Pancreas (tissue), 10 donors: ENCODE measurements at regions not wholly inside any gene's neighbourhood (a gene's known extent, or its start where the extent isn't known, plus 50 kb on each side); places are given as distances from the start of the nearest gene placed in this dataset.

Experiments used
- ATAC-seq, 4 donors: fragments of 200-7000 bp; cut with Tn5 transposase; one replicate each; pipeline versions ENCODE4 v1.8.0 to v1.9.1; 2020; ENCODE audit warnings: mild to moderate bottlenecking in 4 of 4, moderate library complexity in 4 of 4
- DNase-seq, 6 donors: peaks; one replicate each; pipeline ENCODE4 v3.0.0-alpha.2; 2020
- FAIRE-seq: peaks from 2 replicates; lab custom pipeline; 2012; peaks lifted over from hg19 to GRCh38; lab: Jason Lieb, UNC
- H3K27ac ChIP-seq, 4 donors: fragments of 200-600 bp; sonication (generic); 1 replicate in 3 of 4; 2 replicates in 1 of 4; pipeline versions ENCODE4 v1.5.0 to v1.8.0; 2020
- H3K27me3 ChIP-seq, 4 donors: fragments of 200-600 bp; one replicate each; pipeline ENCODE4 v1.8.0; 2021
- H3K36me3 ChIP-seq, 3 donors: fragments of 200-600 bp; sonication (generic) in 1 of 3; one replicate each; pipeline versions ENCODE4 v1.5.0 to v1.8.0; 2020 to 2021
- H3K4me1 ChIP-seq, 3 donors: fragments of 200-600 bp; one replicate each; pipeline ENCODE4 v1.8.0; 2021
- H3K4me3 ChIP-seq, 4 donors: fragments of 200-600 bp; sonication (generic) in 2 of 4; one replicate each; pipeline versions ENCODE4 v1.5.0 to v1.8.0; 2020 to 2021
- H3K9me3 ChIP-seq, 4 donors: fragments of 200-600 bp; one replicate each; pipeline ENCODE4 v1.8.0; 2021
- WGBS, 2 donors: extraction: QIAGEN DNeasy Blood & Tissue Kit; methylation state at CpG; one replicate each; pipeline ENCODE4 v1.1.7; 2013; 5-methylcytosine and 5-hydroxymethylcytosine counted together
- intact Hi-C, 3 donors: fragments of 100-400 bp; cut with DNase I; formaldehyde crosslinking; loops; one replicate each; pipeline versions ENCODE4 v1.11.1 to v1.14.2; 2022
- TF ChIP-seq, protein P1 (sequence below), 4 donors: fragments of 200-600 bp; sonication (generic) in 3 of 4; IDR thresholded peaks; one replicate each; pipeline versions ENCODE4 v1.5.0 to v1.8.0; 2021; ENCODE audit warnings: antibody characterized with exemption in 4 of 4
- donor health status: healthy with polysubstance abuse.
- donor health status: DM: no; HTN: no; CAD: no; lungs with moderate emphysema.
- donor health status: DM: no; HTN: no; CAD: no.
- donor health status: control.
- donor health status: control.
- donor health status: Bipolar disorder and iron deficiency.
- donor health status: DM: yes; HTN: yes; CAD: no.
- donor health status: DM: no; HTN: no; CAD: no.
- donor health status: DM: no; HTN: no; CAD: no.
- donor health status: DM: yes; HTN: yes; CAD: no.

DNA sequence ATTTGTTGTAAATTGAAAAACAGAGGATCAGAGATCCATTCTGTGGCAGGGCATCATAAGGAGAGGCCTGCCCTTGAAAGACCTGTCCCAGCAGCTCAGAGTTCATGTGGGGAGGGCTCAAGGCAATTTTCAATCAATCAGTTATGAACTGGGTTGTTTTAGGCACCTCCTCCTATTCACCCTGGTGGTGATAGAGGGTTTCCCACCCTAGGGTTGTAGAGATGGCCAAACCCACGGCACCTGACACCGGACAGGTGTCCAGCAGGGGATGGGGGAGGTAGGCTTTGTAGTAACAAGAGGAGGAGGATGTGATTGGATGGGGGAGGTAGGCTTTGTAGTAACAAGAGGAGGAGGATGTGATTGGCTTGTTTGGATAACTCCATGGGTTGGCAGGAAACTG, 205.7 kb downstream of the SOCS6 start:
- FAIRE-seq = no peak
- Histone ChIP-seq H3K27me3 (no peaks in the 10 kb centered on the region), H3K36me3 (no peaks in the 10 kb centered on the region), H3K27ac (no peak overlapping the region), H3K9me3 (no peaks in the 10 kb centered on the region), H3K4me1 (peaks cover 0 to 3% (median 0%) of the 10 kb centered on the region in 3 donors), H3K4me3 (no peak overlapping the region)
- no peak for ATAC-seq
- intact Hi-C loops = no loop called here
- 84 to 90% methylated on average over 2 of the region's 2 CpGs for WGBS, 2 donors
- no peak for DNase-seq
- TF ChIP-seq, protein P1, sequence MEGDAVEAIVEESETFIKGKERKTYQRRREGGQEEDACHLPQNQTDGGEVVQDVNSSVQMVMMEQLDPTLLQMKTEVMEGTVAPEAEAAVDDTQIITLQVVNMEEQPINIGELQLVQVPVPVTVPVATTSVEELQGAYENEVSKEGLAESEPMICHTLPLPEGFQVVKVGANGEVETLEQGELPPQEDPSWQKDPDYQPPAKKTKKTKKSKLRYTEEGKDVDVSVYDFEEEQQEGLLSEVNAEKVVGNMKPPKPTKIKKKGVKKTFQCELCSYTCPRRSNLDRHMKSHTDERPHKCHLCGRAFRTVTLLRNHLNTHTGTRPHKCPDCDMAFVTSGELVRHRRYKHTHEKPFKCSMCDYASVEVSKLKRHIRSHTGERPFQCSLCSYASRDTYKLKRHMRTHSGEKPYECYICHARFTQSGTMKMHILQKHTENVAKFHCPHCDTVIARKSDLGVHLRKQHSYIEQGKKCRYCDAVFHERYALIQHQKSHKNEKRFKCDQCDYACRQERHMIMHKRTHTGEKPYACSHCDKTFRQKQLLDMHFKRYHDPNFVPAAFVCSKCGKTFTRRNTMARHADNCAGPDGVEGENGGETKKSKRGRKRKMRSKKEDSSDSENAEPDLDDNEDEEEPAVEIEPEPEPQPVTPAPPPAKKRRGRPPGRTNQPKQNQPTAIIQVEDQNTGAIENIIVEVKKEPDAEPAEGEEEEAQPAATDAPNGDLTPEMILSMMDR (IDR thresholded peaks at IDR 0.05) = no peak

DNA sequence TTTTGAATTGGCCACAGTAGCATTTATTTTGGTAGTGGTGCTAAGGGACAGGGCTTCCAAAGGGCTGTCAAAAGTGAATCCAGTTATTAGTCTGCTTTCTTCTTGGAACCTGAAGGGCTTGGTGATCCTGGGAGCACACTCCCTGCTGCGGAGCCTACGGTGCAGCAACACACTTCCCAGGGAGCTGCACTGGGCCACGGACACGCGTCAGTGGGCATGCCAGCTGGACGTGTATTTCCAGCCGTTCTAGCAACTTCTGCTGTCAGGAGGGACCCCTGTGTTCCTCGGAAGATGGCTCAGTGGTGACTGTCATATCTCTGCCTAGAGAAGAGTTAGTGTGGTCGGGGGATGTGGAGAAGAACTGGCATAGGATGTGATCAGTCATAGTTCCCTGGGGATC, 204.6 kb downstream of the SOCS6 start:
- intact Hi-C loops = no loop called here
- Histone ChIP-seq H3K9me3 (no peaks in the 10 kb centered on the region), H3K4me3 (no peak overlapping the region), H3K36me3 (no peaks in the 10 kb centered on the region), H3K27me3 (no peaks in the 10 kb centered on the region), H3K4me1 (peaks cover 0 to 3% (median 0%) of the 10 kb centered on the region in 3 donors), H3K27ac (no peak overlapping the region)
- FAIRE-seq (no peak), ATAC-seq (no peak), DNase-seq (no peak)
- 62 to 74% methylated on average over 9 of the region's 9 CpGs for WGBS, 2 donors
- TF ChIP-seq, protein P1 (IDR thresholded peaks at IDR 0.05) = no peak

DNA sequence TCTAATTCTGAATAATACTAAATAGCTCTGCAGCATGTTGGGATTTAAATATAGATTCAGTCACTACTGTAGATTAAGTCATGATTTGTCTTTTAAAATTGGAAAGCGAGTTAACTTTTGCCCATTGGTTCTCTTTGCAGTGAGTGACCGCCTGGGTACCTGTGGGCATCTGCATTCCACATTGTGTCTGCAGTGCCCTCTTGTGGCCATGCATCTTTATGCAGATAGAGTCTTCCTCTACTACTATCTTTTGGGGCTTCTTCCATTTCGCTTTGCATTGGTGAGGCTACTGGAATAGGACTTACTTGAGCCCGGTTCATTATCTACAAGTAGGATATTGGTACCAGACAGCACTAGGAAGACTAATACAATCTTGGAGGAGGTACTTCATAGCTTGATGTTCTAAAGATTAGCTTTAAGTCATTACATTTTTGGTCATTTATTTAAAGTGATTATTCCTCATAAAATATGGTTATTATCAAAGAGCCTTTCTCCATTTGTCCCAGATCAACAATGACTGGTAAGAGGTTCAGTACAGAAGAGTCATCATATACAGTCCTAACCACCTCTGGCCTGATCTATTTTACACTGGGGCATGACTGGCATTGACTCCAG, 203.0 kb downstream of the SOCS6 start:
- H3K36me3 ChIP-seq = no peaks in the 10 kb centered on the region
- H3K27ac ChIP-seq = no peak overlapping the region
- DNase-seq (peak in 4 of 6 donors; percentile 6 to 46 (median 30)), FAIRE-seq (no peak), ATAC-seq (peak; percentile 69 to 90 (median 86))
- H3K9me3 ChIP-seq = no peaks in the 10 kb centered on the region
- peaks cover 0 to 3% (median 0%) of the 10 kb centered on the region in 3 donors for H3K4me1 ChIP-seq
- H3K27me3 ChIP-seq = no peaks in the 10 kb centered on the region
- 37 to 48% methylated on average over 4 of the region's 4 CpGs for WGBS, 2 donors
- intact Hi-C loops = no loop called here
- H3K4me3 ChIP-seq = no peak overlapping the region
- TF ChIP-seq, protein P1 (IDR thresholded peaks at IDR 0.05) = peak; percentile 42 to 75 (median 61)

DNA sequence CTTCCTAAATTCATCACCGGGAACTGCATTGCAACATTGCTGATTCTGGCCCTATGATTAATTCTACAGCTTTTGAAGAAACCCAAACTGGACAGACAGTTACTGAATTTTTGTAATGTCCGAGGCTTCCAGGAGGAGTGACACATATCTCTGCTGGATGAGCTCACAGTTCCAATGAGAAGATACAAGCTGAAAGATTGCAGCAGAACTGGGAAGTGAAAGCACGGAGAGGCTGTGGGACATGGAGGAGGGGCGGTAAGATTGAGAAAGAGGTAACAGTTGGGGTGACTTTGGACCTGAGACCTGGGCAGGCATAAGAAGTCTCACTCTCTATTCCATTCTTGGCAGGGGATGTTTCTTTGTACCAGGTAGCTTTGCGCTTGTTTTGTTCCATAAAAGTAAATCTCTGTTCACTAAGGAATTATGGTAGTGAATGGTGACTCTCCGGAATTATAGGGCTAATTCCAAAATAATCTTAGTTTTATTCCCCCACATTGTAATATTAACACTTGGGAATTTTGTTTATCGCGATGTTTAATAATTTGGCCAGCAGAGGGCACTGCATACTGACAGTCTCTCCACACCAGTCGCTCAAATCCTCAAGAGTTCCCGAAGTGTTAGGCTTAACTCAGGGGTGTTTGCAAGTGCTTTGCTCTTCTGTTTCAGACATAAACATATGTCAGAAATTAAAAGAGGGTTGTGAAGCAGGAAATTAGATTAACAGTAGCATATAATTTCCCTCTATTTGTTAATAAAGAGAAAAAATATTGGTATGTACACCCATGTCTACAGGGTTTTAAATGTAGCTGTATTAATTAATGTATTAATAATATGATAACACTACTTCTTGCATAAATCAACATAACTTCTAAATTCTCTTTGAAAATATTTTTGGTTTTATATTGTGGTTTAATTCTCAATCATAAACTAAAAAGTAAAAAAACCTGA, 201.4 kb downstream of the SOCS6 start:
- no peaks in the 10 kb centered on the region for H3K36me3 ChIP-seq
- TF ChIP-seq, protein P1 (IDR thresholded peaks at IDR 0.05) = peak; percentile 26 to 66 (median 48)
- H3K4me3 ChIP-seq = no peak overlapping the region
- H3K9me3 ChIP-seq = no peaks in the 10 kb centered on the region
- H3K27me3 ChIP-seq = no peaks in the 10 kb centered on the region
- 17% methylated on average over 10 of the region's 10 CpGs for WGBS, 2 donors
- FAIRE-seq (peak; percentile 76), DNase-seq (peak in 2 of 6 donors; percentile 6 to 33), ATAC-seq (peak in 3 of 4 donors; percentile 82 to 85 (median 82))
- H3K4me1 ChIP-seq = peaks cover 0 to 3% (median 0%) of the 10 kb centered on the region in 3 donors
- intact Hi-C loops = no loop called here
- no peak overlapping the region for H3K27ac ChIP-seq
